LHCN-M2 (cell line): ENCODE measurements at regions not wholly inside any gene's neighbourhood (a gene's known extent, or its start where the extent isn't known, plus 50 kb on each side); places are given as distances from the start of the nearest gene placed in this dataset.
A peak's percentile ranks its signal among the peaks of the same experiment; 100 is the strongest.
"Not testable (repeated sequence)": the region's sequence is repeated elsewhere in the genome, so short reads cannot be mapped to it uniquely, and the experiment has no call there.

Experiments
- DNase-seq: peaks from one replicate; pipeline ENCODE4 v3.0.0-alpha.2; 2012; ENCODE audit warnings: low read depth

GRCh38 chr10:77740396-77740795 lies 102.8 kb upstream of the KCNMA1 start:
- DNase-seq: not testable (repeated sequence)

- peak; percentile 24 for DNase-seq
Measured at GRCh38 chr10:77738496-77739158, 101.0 kb upstream of the KCNMA1 start.

- peak; percentile 98 for DNase-seq
Measured at GRCh38 chr10:77737608-77738007, 100.0 kb upstream of the KCNMA1 start.

- not testable (repeated sequence) for DNase-seq
Measured at GRCh38 chr10:77735136-77735535, 97.5 kb upstream of the KCNMA1 start.

- no peak for DNase-seq
Measured at GRCh38 chr10:77732213-77733003, 94.8 kb upstream of the KCNMA1 start.

GRCh38 chr10:77727481-77727880 lies 89.9 kb upstream of the KCNMA1 start:
- DNase-seq: no peak

- DNase-seq: no peak
Measured at GRCh38 chr10:77726732-77727131, 89.1 kb upstream of the KCNMA1 start.

- no peak for DNase-seq
Measured at GRCh38 chr10:77726301-77726700, 88.7 kb upstream of the KCNMA1 start.

GRCh38 chr10:77724820-77725219 lies 87.2 kb upstream of the KCNMA1 start:
- DNase-seq: no peak

GRCh38 chr10:77723376-77723775 lies 85.8 kb upstream of the KCNMA1 start:
- no peak for DNase-seq

- peak; percentile 22 for DNase-seq
Measured at GRCh38 chr10:77722956-77723355, 85.3 kb upstream of the KCNMA1 start.

- no peak for DNase-seq
Measured at GRCh38 chr10:77721815-77722214, 84.2 kb upstream of the KCNMA1 start.

GRCh38 chr10:77718957-77719356 lies 81.3 kb upstream of the KCNMA1 start:
- no peak for DNase-seq

GRCh38 chr10:77718312-77718711 lies 80.7 kb upstream of the KCNMA1 start:
- not testable (repeated sequence) for DNase-seq

- no peak for DNase-seq
Measured at GRCh38 chr10:77717336-77717735, 79.7 kb upstream of the KCNMA1 start.

- no peak for DNase-seq
Measured at GRCh38 chr10:77716458-77717317, 79.1 kb upstream of the KCNMA1 start.

- no peak for DNase-seq
Measured at GRCh38 chr10:77715536-77715935, 77.9 kb upstream of the KCNMA1 start.

GRCh38 chr10:77715088-77715487 lies 77.5 kb upstream of the KCNMA1 start:
- DNase-seq: no peak

- peak; percentile 51 for DNase-seq
Measured at GRCh38 chr10:77713521-77714280, 76.1 kb upstream of the KCNMA1 start.

GRCh38 chr10:77712207-77712606 lies 74.6 kb upstream of the KCNMA1 start:
- no peak for DNase-seq

- no peak for DNase-seq
Measured at GRCh38 chr10:77711683-77712049, 74.1 kb upstream of the KCNMA1 start.
